Lower lobe of right lung (tissue), 2 donors: ENCODE measurements at regions not wholly inside any gene's neighbourhood (a gene's known extent, or its start where the extent isn't known, plus 50 kb on each side); places are given as distances from the start of the nearest gene placed in this dataset.

Experiments
- ATAC-seq, 2 donors: fragments of 200-7000 bp; cut with Tn5 transposase; one replicate each; pipeline ENCODE4 v1.9.1; 2020 to 2022; ENCODE audit warnings: mild to moderate bottlenecking in 2 of 2, moderate library complexity in 2 of 2
- DNase-seq: peaks from one replicate; pipeline ENCODE4 v3.0.0-alpha.2; 2020
- H3K27ac ChIP-seq: fragments of 200-600 bp; one replicate; pipeline ENCODE4 v1.8.0; 2022
- H3K27me3 ChIP-seq: fragments of 200-600 bp; one replicate; pipeline ENCODE4 v1.8.0; 2022; ENCODE audit warnings: low read depth
- H3K36me3 ChIP-seq: fragments of 200-600 bp; one replicate; pipeline ENCODE4 v1.8.0; 2022; ENCODE audit warnings: mild to moderate bottlenecking
- H3K4me1 ChIP-seq: fragments of 200-600 bp; one replicate; pipeline ENCODE4 v1.8.0; 2022
- H3K4me3 ChIP-seq: fragments of 200-600 bp; one replicate; pipeline ENCODE4 v1.8.0; 2022; ENCODE audit warnings: mild to moderate bottlenecking
- H3K9me3 ChIP-seq: fragments of 200-600 bp; one replicate; pipeline ENCODE4 v1.8.0; 2022
- intact Hi-C: fragments of 100-400 bp; cut with DNase I; formaldehyde crosslinking; loops from one replicate; pipeline ENCODE4 v1.11.0; 2022
- TF ChIP-seq, protein P1 (sequence below): fragments of 200-600 bp; IDR thresholded peaks from one replicate; pipeline ENCODE4 v1.8.0; 2022; ENCODE audit warnings: antibody characterized with exemption, mild to moderate bottlenecking
- donor health status: DM: no; HTN: yes; CAD: no; lungs with severe emphysema.

DNA sequence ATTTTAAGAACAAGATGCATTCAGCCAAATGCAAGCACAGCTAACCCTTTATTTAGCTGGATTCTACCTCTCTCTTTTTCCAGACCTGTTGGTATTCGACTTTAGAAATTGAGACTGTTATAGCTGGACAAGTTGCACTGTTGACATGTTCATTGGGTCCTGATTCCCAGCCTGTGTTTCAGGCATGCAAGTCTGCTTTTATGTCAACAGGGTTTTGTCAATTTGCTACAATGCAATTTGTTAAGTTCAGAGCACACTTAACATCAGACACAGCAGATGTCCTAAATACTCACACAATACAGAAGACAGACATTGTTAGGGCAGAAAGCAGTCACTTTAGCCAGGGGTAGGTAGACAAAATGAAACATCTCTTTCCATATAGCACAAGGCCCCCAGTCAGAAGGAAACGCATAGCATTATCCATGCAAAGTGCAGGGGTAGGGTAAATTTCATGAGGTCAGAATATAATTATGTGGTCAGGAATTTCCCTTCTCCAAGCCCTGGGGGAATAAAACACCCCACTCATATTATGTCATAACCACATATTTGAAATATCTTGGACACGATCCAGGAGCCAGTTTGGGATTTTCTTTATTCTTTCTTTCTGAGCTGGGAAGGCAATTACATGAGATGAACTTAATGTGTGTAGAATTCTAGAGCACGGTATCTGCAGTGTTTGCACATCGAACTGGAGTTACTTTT is 504.1 kb downstream of the NTRK3 start:
- DNase-seq: no peak
- H3K36me3 ChIP-seq: no peaks in the 10 kb centered on the region
- H3K4me1 ChIP-seq: peaks cover 11% of the 10 kb centered on the region
- peak; percentile 76 to 78 for ATAC-seq
- no peak overlapping the region for H3K27ac ChIP-seq
- no peak overlapping the region for H3K4me3 ChIP-seq
- no peaks in the 10 kb centered on the region for H3K27me3 ChIP-seq
- intact Hi-C loops: no loop called here
- H3K9me3 ChIP-seq: no peaks in the 10 kb centered on the region
- TF ChIP-seq, protein P1, sequence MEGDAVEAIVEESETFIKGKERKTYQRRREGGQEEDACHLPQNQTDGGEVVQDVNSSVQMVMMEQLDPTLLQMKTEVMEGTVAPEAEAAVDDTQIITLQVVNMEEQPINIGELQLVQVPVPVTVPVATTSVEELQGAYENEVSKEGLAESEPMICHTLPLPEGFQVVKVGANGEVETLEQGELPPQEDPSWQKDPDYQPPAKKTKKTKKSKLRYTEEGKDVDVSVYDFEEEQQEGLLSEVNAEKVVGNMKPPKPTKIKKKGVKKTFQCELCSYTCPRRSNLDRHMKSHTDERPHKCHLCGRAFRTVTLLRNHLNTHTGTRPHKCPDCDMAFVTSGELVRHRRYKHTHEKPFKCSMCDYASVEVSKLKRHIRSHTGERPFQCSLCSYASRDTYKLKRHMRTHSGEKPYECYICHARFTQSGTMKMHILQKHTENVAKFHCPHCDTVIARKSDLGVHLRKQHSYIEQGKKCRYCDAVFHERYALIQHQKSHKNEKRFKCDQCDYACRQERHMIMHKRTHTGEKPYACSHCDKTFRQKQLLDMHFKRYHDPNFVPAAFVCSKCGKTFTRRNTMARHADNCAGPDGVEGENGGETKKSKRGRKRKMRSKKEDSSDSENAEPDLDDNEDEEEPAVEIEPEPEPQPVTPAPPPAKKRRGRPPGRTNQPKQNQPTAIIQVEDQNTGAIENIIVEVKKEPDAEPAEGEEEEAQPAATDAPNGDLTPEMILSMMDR: no peak

DNA sequence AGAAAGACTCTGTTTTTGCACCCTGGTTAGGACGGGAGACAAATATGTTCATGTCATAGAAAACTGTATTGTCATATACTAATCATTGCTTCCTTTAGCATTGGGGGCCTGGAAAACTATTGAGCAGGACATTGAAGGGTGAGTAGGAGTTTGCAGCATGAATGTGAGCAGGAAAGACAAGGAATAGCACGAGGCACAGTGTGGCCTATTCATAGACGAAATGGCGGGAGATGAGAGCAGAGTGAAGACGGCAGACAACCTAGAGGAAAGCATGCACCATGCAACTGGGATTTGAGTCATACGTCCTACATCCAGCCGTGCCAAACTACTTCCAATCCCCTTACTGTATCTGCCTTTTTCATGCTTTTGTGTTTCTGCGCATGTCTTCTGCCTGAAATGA is 508.1 kb downstream of the NTRK3 start:
- intact Hi-C loops: no loop called here
- TF ChIP-seq, protein P1: no peak
- no peaks in the 10 kb centered on the region for H3K9me3 ChIP-seq
- no peak overlapping the region for H3K27ac ChIP-seq
- ATAC-seq (no peak), DNase-seq (no peak)
- no peaks in the 10 kb centered on the region for H3K27me3 ChIP-seq
- no peak overlapping the region for H3K4me3 ChIP-seq
- no peaks in the 10 kb centered on the region for H3K36me3 ChIP-seq
- H3K4me1 ChIP-seq: peaks cover 11% of the 10 kb centered on the region

DNA sequence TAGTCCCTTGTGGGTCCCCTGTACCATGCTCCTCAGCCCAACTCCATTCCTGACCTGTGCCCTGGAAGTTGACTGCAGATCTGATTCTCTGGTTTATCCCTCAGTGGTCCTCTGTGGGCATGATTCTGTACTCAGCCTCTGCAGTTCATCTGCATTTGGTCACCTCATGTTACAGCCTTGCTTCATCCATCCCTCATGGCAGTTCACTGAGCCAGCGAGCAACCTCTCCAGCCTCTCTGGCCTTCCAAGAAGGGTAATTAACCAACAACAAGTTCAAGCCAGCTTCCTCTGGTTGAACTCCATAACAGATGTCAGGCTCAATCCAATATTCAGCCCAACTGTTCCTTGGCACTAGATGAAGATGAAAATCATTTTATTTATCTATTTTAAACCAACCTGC is 509.5 kb downstream of the NTRK3 start:
- H3K36me3 ChIP-seq: no peaks in the 10 kb centered on the region
- TF ChIP-seq, protein P1: no peak
- no peaks in the 10 kb centered on the region for H3K27me3 ChIP-seq
- intact Hi-C loops: no loop called here
- H3K4me3 ChIP-seq: no peak overlapping the region
- ATAC-seq (no peak), DNase-seq (no peak)
- no peaks in the 10 kb centered on the region for H3K9me3 ChIP-seq
- no peak overlapping the region for H3K27ac ChIP-seq
- peaks cover under 1% of the 10 kb centered on the region for H3K4me1 ChIP-seq

DNA sequence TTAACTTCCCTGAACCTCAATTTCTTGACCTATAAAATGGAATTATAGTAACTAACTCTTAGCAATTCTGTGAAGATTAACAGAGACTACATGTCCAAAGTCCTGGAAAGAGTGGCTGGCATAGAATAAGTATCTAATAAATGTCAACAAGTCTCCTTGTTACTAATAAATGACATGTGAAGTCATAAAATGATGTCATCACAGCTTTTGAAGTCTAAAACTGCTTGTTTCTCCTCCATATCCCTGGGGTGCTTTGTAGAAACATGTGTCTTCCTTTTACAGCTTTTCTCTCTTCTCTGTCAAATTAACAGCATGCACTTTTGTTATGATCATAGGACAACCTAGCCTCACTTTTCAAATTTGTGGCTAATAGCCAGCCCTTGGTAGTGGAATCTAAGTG is 510.2 kb downstream of the NTRK3 start:
- H3K4me1 ChIP-seq: no peaks in the 10 kb centered on the region
- ATAC-seq (no peak), DNase-seq (no peak)
- no peak overlapping the region for H3K4me3 ChIP-seq
- no peak overlapping the region for H3K27ac ChIP-seq
- H3K36me3 ChIP-seq: no peaks in the 10 kb centered on the region
- H3K27me3 ChIP-seq: no peaks in the 10 kb centered on the region
- no peaks in the 10 kb centered on the region for H3K9me3 ChIP-seq
- intact Hi-C loops: no loop called here
- TF ChIP-seq, protein P1: no peak

DNA sequence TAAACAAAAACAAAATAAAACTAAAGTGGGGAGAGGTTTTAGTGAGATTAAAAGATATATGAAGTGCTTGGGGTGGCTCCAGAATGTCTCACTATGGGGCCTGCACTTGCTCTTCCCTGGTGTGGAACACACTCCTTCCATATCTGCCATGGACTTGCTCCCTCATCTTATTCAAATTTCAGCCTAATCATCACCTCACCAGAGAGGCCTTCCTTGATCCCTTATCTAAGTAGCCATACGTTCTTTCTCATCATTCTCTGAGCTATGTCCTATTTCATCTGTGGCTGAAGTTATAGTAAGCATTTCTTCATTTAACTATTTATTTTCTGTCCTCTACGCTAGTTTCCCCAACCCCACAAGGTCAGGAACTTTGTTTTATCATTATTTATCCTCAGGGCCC is 511.7 kb downstream of the NTRK3 start:
- TF ChIP-seq, protein P1: no peak
- intact Hi-C loops: no loop called here

More for the DNA sequence above, 511.7 kb downstream of the NTRK3 start:
- no peak overlapping the region for H3K27ac ChIP-seq
- no peaks in the 10 kb centered on the region for H3K9me3 ChIP-seq
- ATAC-seq: no peak
- no peaks in the 10 kb centered on the region for H3K4me1 ChIP-seq
- H3K36me3 ChIP-seq: no peaks in the 10 kb centered on the region
- DNase-seq: no peak
- no peaks in the 10 kb centered on the region for H3K27me3 ChIP-seq
- no peak overlapping the region for H3K4me3 ChIP-seq
